ENCODE measurements at regions not wholly inside any gene's neighbourhood (a gene's known extent, or its start where the extent isn't known, plus 50 kb on each side); places are given as distances from the start of the nearest gene placed in this dataset.
"Not testable (repeated sequence)": the region's sequence is repeated elsewhere in the genome, so short reads cannot be mapped to it uniquely, and the experiment has no call there.

GRCh38 chr6:27565839-27566779 is 93.2 kb upstream of the ZNF184 start:
- no peak overlapping the region for H3K27ac ChIP-seq (ENCODE audit: low read depth in 1 of 2, low read length in 2 of 2)
- H3K9me3 ChIP-seq (ENCODE audit: control insufficient read depth, low read length): peaks cover 3% of the 10 kb centered on the region
- 4 to 6% methylated on average over 41 of the region's 41 CpGs for WGBS, 2 donors
- H3K36me3 ChIP-seq (ENCODE audit: control insufficient read depth in 1 of 2, insufficient read depth in 2 of 2, low read length in 1 of 2): no peaks in the 10 kb centered on the region
- H3K4me1 ChIP-seq (ENCODE audit: control insufficient read depth in 1 of 2, insufficient read depth in 2 of 2, low read length in 2 of 2): no peaks in the 10 kb centered on the region
- H3K27me3 ChIP-seq (ENCODE audit: control insufficient read depth in 1 of 2, insufficient read depth in 2 of 2, low read length in 1 of 2): peaks cover 0 to 3% of the 10 kb centered on the region in 2 donors
- DNase-seq (no peak), ATAC-seq (ENCODE audit: low FRiP score) (no peak)
- H3K4me3 ChIP-seq (ENCODE audit: low read length in 2 of 2): no peak overlapping the region
- intact Hi-C loops (cut with DNase I): no loop called here

- no peaks in the 10 kb centered on the region for H3K27me3 ChIP-seq (ENCODE audit: control insufficient read depth in 1 of 2, insufficient read depth in 2 of 2, low read length in 1 of 2)
- H3K4me1 ChIP-seq (ENCODE audit: control insufficient read depth in 1 of 2, insufficient read depth in 2 of 2, low read length in 2 of 2): no peaks in the 10 kb centered on the region
- H3K36me3 ChIP-seq (ENCODE audit: control insufficient read depth in 1 of 2, insufficient read depth in 2 of 2, low read length in 1 of 2): no peaks in the 10 kb centered on the region
- no peaks in the 10 kb centered on the region for H3K9me3 ChIP-seq (ENCODE audit: control insufficient read depth, low read length)
- ATAC-seq (ENCODE audit: low FRiP score): no peak
- no peak overlapping the region for H3K27ac ChIP-seq (ENCODE audit: low read depth in 1 of 2, low read length in 2 of 2)
- DNase-seq: no peak
- WGBS, 2 donors: 25 to 26% methylated on average over 11 of the region's 11 CpGs
- intact Hi-C loops (cut with DNase I): no loop called here
- H3K4me3 ChIP-seq (ENCODE audit: low read length in 2 of 2): no peak overlapping the region
These were observed 89.1 kb upstream of the ZNF184 start for GRCh38 chr6:27562027-27562410.

DNA sequence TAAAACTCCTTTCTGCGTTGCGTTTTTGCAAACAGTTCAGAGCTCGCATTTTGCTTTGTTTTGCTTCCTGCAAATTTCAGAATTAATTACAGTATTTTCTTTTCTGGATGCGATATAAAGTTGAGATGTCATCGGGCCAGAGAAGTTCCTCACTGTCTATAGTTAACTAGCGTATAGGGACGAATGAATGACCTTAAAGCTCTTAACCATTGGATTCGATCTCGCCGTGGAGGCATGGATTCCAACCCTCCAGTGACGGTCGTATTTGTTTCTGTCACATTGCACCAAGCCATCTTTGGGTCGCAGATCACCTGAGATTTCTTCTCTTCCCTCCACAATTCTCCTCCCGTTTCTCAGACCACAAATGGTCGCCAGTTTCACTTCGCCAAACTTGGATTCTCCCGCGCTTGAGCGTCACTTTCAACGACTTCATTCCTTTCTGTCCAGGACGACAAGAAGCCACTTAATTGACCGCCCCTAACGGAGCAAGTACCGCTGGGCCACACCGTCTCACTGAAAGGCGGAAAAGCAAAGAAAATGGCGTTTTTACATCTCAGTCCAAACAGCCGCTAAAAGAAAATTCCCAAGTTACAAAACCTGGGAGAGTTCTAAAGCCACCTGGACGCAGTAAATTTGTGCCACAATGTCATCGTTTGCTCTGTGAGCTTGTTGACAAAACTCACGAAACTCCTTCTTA is 85.3 kb upstream of the ZNF184 start:
- Histone ChIP-seq H3K27me3 (ENCODE audit: control insufficient read depth in 1 of 2, insufficient read depth in 2 of 2, low read length in 1 of 2) (no peaks in the 10 kb centered on the region), H3K4me1 (ENCODE audit: control insufficient read depth in 1 of 2, insufficient read depth in 2 of 2, low read length in 2 of 2) (no peaks in the 10 kb centered on the region), H3K4me3 (ENCODE audit: low read length in 2 of 2) (no peak overlapping the region), H3K9me3 (ENCODE audit: control insufficient read depth, low read length) (peaks cover 2% of the 10 kb centered on the region), H3K36me3 (ENCODE audit: control insufficient read depth in 1 of 2, insufficient read depth in 2 of 2, low read length in 1 of 2) (no peaks in the 10 kb centered on the region), H3K27ac (ENCODE audit: low read depth in 1 of 2, low read length in 2 of 2) (no peak overlapping the region)
- 5 to 6% methylated on average over 31 of the region's 31 CpGs for WGBS, 2 donors
- no peak for DNase-seq
- ATAC-seq (ENCODE audit: low FRiP score): no peak
- intact Hi-C loops (cut with DNase I): no loop called here

DNA sequence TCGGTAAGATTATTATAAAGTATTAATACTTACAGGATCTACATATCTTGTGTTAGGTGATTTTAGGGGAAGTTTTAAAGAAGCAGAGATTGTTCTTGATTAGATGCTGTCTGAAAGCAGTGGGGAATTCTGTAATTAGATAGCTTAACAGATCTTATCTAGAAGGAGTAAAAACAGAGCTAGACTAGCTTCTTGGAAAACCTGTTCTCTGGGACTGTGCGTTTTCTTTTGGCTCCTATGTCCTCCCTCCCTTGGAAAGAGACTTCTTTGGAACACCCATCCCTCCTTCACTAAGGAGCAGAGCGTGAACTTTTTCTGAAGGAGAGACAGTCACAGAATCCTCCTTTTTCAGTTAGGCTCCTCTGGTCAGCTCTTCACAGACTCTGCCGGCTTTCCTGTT is 83.5 kb upstream of the ZNF184 start:
- WGBS, 2 donors: 29 to 30% methylated on average over 4 of the region's 4 CpGs
- H3K4me3 ChIP-seq (ENCODE audit: low read length in 2 of 2): no peak overlapping the region
- H3K27ac ChIP-seq (ENCODE audit: low read depth in 1 of 2, low read length in 2 of 2): no peak overlapping the region
- DNase-seq (no peak), ATAC-seq (ENCODE audit: low FRiP score) (no peak)
- no peaks in the 10 kb centered on the region for H3K4me1 ChIP-seq (ENCODE audit: control insufficient read depth in 1 of 2, insufficient read depth in 2 of 2, low read length in 2 of 2)
- peaks cover 2% of the 10 kb centered on the region for H3K9me3 ChIP-seq (ENCODE audit: control insufficient read depth, low read length)
- H3K36me3 ChIP-seq (ENCODE audit: control insufficient read depth in 1 of 2, insufficient read depth in 2 of 2, low read length in 1 of 2): no peaks in the 10 kb centered on the region
- no peaks in the 10 kb centered on the region for H3K27me3 ChIP-seq (ENCODE audit: control insufficient read depth in 1 of 2, insufficient read depth in 2 of 2, low read length in 1 of 2)
- intact Hi-C loops (cut with DNase I): no loop called here

DNA sequence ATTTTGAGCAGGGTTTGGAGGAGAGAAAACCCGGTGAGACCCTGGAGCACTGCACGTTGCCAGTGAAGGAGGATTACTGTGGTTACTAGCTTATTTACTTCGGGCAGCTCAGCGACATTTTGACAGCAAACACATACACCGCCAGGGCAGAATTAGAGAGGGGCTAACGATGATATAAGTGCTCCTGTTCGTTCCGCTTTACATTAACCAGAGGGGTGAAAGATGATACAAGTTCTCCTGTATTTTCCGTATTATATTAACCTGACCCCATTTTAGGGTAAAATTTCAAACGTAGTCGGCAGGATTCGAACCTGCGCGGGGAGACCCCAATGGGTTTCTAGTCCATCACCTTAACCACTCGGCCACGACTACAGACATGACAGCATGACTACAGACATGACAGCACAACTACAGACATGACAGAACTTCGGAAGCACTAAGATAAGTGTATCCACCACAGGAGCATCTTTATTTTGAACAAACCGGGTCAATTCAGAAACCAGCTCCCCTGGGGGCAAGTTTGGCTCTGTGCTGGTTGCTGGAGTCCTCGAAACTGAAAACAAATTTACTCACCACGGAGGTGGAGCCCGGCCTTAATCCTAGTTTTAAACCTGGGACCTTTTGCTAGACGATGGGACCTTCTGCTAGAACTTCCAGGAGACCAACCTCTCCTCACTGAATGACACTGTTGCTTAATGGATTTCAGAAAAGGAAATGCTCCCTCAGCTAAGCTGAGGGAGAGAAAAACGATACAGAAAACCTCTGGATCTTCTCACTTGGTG is 80.4 kb upstream of the ZNF184 start:
- ATAC-seq (ENCODE audit: low FRiP score) (no peak), DNase-seq (no peak)
- Histone ChIP-seq H3K27ac (ENCODE audit: low read depth in 1 of 2, low read length in 2 of 2) (no peak overlapping the region), H3K4me3 (ENCODE audit: low read length in 2 of 2) (no peak overlapping the region), H3K9me3 (ENCODE audit: control insufficient read depth, low read length) (peaks cover 2% of the 10 kb centered on the region), H3K27me3 (ENCODE audit: control insufficient read depth in 1 of 2, insufficient read depth in 2 of 2, low read length in 1 of 2) (no peaks in the 10 kb centered on the region), H3K4me1 (ENCODE audit: control insufficient read depth in 1 of 2, insufficient read depth in 2 of 2, low read length in 2 of 2) (no peaks in the 10 kb centered on the region), H3K36me3 (ENCODE audit: control insufficient read depth in 1 of 2, insufficient read depth in 2 of 2, low read length in 1 of 2) (no peaks in the 10 kb centered on the region)
- intact Hi-C loops (cut with DNase I): no loop called here
- 6 to 8% methylated on average over 23 of the region's 23 CpGs for WGBS, 2 donors

GRCh38 chr6:27551607-27552006 is 78.7 kb upstream of the ZNF184 start:
- no peaks in the 10 kb centered on the region for H3K27me3 ChIP-seq (ENCODE audit: control insufficient read depth in 1 of 2, insufficient read depth in 2 of 2, low read length in 1 of 2)

DNA sequence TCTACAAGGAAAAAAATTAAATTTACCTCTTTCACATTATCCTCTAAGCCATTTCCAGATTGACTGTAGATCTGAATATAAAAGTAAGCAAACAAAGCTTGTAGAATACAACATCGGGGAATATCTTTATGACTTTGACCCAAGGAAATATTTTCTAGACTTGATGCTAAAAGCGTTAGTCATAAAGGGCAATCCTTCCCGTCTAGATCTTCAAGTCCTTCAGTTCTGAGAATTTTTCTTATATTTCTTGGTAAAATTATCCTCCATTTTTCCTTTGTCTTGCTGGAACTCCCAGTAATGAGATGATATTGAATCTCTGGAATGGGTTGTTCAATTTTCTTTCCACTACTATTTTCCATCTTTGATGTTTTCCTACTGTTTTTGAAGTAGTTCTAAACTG is 77.8 kb upstream of the ZNF184 start:
- H3K27ac ChIP-seq (ENCODE audit: low read depth in 1 of 2, low read length in 2 of 2): no peak overlapping the region
- DNase-seq (no peak), ATAC-seq (ENCODE audit: low FRiP score) (no peak)
- no peaks in the 10 kb centered on the region for H3K36me3 ChIP-seq (ENCODE audit: control insufficient read depth in 1 of 2, insufficient read depth in 2 of 2, low read length in 1 of 2)
- WGBS, 2 donors: 85 to 86% methylated on average over 3 of the region's 3 CpGs
- peaks cover 3% of the 10 kb centered on the region for H3K9me3 ChIP-seq (ENCODE audit: control insufficient read depth, low read length)
- H3K4me1 ChIP-seq (ENCODE audit: control insufficient read depth in 1 of 2, insufficient read depth in 2 of 2, low read length in 2 of 2): no peaks in the 10 kb centered on the region
- peaks cover 0 to under 1% of the 10 kb centered on the region in 2 donors for H3K27me3 ChIP-seq (ENCODE audit: control insufficient read depth in 1 of 2, insufficient read depth in 2 of 2, low read length in 1 of 2)
- intact Hi-C loops (cut with DNase I): no loop called here
- H3K4me3 ChIP-seq (ENCODE audit: low read length in 2 of 2): no peak overlapping the region

More at GRCh38 chr6:27551607-27552006, 78.7 kb upstream of the ZNF184 start:
- intact Hi-C loops (cut with DNase I): no loop called here
- Histone ChIP-seq H3K36me3 (ENCODE audit: control insufficient read depth in 1 of 2, insufficient read depth in 2 of 2, low read length in 1 of 2) (no peaks in the 10 kb centered on the region), H3K4me1 (ENCODE audit: control insufficient read depth in 1 of 2, insufficient read depth in 2 of 2, low read length in 2 of 2) (no peaks in the 10 kb centered on the region), H3K27ac (ENCODE audit: low read depth in 1 of 2, low read length in 2 of 2) (no peak overlapping the region), H3K9me3 (ENCODE audit: control insufficient read depth, low read length) (peaks cover 4% of the 10 kb centered on the region), H3K4me3 (ENCODE audit: low read length in 2 of 2) (no peak overlapping the region)
- WGBS, 2 donors: 79 to 83% methylated on average over 2 of the region's 2 CpGs
- ATAC-seq (ENCODE audit: low FRiP score): no peak
- no peak for DNase-seq

- H3K9me3 ChIP-seq (ENCODE audit: control insufficient read depth, low read length); ATAC-seq (ENCODE audit: low FRiP score); H3K4me1 ChIP-seq (ENCODE audit: control insufficient read depth in 1 of 2, insufficient read depth in 2 of 2, low read length in 2 of 2); intact Hi-C loops (cut with DNase I); H3K4me3 ChIP-seq (ENCODE audit: low read length in 2 of 2); H3K27me3 ChIP-seq (ENCODE audit: control insufficient read depth in 1 of 2, insufficient read depth in 2 of 2, low read length in 1 of 2); H3K27ac ChIP-seq (ENCODE audit: low read depth in 1 of 2, low read length in 2 of 2); H3K36me3 ChIP-seq (ENCODE audit: control insufficient read depth in 1 of 2, insufficient read depth in 2 of 2, low read length in 1 of 2); DNase-seq: not testable (repeated sequence)
- WGBS, 2 donors: 85 to 87% methylated on average over 14 of the region's 14 CpGs
These were observed 76.3 kb upstream of the ZNF184 start for GRCh38 chr6:27549241-27549598.
